DOHH2 (cell line): ENCODE measurements at regions not wholly inside any gene's neighbourhood (a gene's known extent, or its start where the extent isn't known, plus 50 kb on each side); places are given as distances from the start of the nearest gene placed in this dataset.
"Not testable (repeated sequence)": the region's sequence is repeated elsewhere in the genome, so short reads cannot be mapped to it uniquely, and the experiment has no call there.

Experiments
- EZH2phosphoT487 ChIP-seq: fragments of 200-600 bp; sonication (generic); IDR thresholded peaks from 2 replicates; pipeline ENCODE4 v1.6.1; 2017; ENCODE audit warnings: borderline replicate concordance, mild to moderate bottlenecking, antibody characterized with exemption, low read length, moderate library complexity, mixed read lengths
- TF ChIP-seq, protein P1 (sequence below): fragments of 200-600 bp; sonication (generic); IDR thresholded peaks from one replicate; pipeline ENCODE4 v1.5.1; 2014; ENCODE audit warnings: antibody characterized with exemption, mild to moderate bottlenecking, low read depth, low read length; ENCODE audit not compliant: poor library complexity, severe bottlenecking

DNA sequence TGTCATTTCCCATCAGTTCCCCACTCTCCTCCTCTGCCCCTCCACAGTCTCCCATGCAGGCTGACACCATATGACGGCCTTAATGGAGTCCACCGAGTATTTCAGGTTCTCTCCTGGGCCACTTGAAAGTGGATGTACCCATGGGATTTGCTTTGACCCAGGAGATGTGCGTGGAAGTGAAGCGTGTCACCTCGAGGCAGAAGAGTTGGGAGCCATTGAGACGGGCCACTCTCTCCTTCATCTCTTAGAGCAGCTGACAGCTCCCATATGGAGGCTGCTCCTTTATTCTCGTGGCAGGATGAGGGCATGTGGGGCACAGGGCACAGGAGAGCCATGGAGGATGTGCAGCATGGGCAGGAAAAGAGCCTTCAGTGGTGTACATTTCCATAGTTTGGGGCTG, 144.7 kb upstream of the CRYM start:
- TF ChIP-seq, protein P1, sequence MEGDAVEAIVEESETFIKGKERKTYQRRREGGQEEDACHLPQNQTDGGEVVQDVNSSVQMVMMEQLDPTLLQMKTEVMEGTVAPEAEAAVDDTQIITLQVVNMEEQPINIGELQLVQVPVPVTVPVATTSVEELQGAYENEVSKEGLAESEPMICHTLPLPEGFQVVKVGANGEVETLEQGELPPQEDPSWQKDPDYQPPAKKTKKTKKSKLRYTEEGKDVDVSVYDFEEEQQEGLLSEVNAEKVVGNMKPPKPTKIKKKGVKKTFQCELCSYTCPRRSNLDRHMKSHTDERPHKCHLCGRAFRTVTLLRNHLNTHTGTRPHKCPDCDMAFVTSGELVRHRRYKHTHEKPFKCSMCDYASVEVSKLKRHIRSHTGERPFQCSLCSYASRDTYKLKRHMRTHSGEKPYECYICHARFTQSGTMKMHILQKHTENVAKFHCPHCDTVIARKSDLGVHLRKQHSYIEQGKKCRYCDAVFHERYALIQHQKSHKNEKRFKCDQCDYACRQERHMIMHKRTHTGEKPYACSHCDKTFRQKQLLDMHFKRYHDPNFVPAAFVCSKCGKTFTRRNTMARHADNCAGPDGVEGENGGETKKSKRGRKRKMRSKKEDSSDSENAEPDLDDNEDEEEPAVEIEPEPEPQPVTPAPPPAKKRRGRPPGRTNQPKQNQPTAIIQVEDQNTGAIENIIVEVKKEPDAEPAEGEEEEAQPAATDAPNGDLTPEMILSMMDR, result not testable (repeated sequence)
- not testable (repeated sequence) for TF ChIP-seq EZH2phosphoT487
